H1 (cell line): ENCODE measurements at regions not wholly inside any gene's neighbourhood (a gene's known extent, or its start where the extent isn't known, plus 50 kb on each side); places are given as distances from the start of the nearest gene placed in this dataset.

Source experiments
- CTCF ChIA-PET: fragments of 300-600 bp; sonication (Branson Sonifier 250); formaldehyde crosslinking; loops from one replicate; lab custom pipeline; 2021; ENCODE audit not compliant: partially characterized antibody; lab: Charles Lee
- POLR2A ChIA-PET: fragments of 300-600 bp; sonication (Branson Sonifier 250); formaldehyde crosslinking; loops from one replicate; lab custom pipeline; 2021; ENCODE audit warnings: inconsistent platforms; ENCODE audit not compliant: partially characterized antibody; lab: Charles Lee
- DNase-seq, 2 experiments: peaks; one replicate each; pipeline versions ENCODE4 v3.0.0 to v3.0.0-alpha.2; 2010 to 2022; ENCODE audit warnings: low spot score in 2 of 2, low read depth in 1 of 2, mixed read lengths in 1 of 2
- FAIRE-seq: peaks from 2 replicates; lab custom pipeline; 2011; peaks lifted over from hg19 to GRCh38; lab: Jason Lieb, UNC
- H2AFZ ChIP-seq: 2 replicates; pipeline ENCODE4 v1.8.1; 2012; ENCODE audit warnings: low read length, inconsistent platforms
- H2AK5ac ChIP-seq: 2 replicates; pipeline ENCODE4 v1.6.1; 2013; ENCODE audit warnings: low read depth, low read length
- H2BK120ac ChIP-seq: replicated peaks from 2 replicates; pipeline ENCODE3; 2013; ENCODE audit warnings: low read depth, low read length, inconsistent platforms
- H2BK12ac ChIP-seq: 2 replicates; pipeline ENCODE4 v1.6.1; 2013; ENCODE audit warnings: low read depth, low read length
- H2BK15ac ChIP-seq: 2 replicates; pipeline ENCODE4 v1.6.1; 2013; ENCODE audit warnings: low read length
- H2BK20ac ChIP-seq: 2 replicates; pipeline ENCODE4 v1.6.1; 2013; ENCODE audit warnings: low read length
- H2BK5ac ChIP-seq: 2 replicates; pipeline ENCODE4 v1.6.1; 2013; ENCODE audit warnings: low read depth, low read length
- H3K14ac ChIP-seq: 2 replicates; pipeline ENCODE4 v1.6.1; 2013; ENCODE audit warnings: inconsistent platforms; ENCODE audit not compliant: insufficient read length
- H3K18ac ChIP-seq: 2 replicates; pipeline ENCODE4 v1.6.1; 2013; ENCODE audit warnings: low read length; ENCODE audit errors: extremely low read depth
- H3K23ac ChIP-seq: 2 replicates; pipeline ENCODE4 v1.6.1; 2013; ENCODE audit warnings: inconsistent platforms; ENCODE audit not compliant: insufficient read length
- H3K23me2 ChIP-seq: 2 replicates; pipeline ENCODE4 v1.6.1; 2013; ENCODE audit warnings: low read depth, low read length
- H3K27ac ChIP-seq: 2 replicates; pipeline ENCODE4 v1.6.1; 2011; ENCODE audit warnings: low read depth, low read length, inconsistent platforms
- H3K27me3 ChIP-seq, 4 experiments: replicated peaks in 1 of 4; 1 replicate in 1 of 4; 2 replicates in 3 of 4; pipeline versions ENCODE4 v1.6.1 to v1.8.1; 2011 to 2013; ENCODE audit warnings: low read length in 3 of 4, mild to moderate bottlenecking in 3 of 4, inconsistent platforms in 2 of 4, mixed read lengths in 2 of 4, moderate library complexity in 1 of 4; ENCODE audit not compliant: control insufficient read depth in 3 of 4, insufficient read depth in 3 of 4; ENCODE audit errors: extremely low read depth in 1 of 4
- H3K36me3 ChIP-seq, 4 experiments: 2 replicates each; pipeline versions ENCODE4 v1.6.1 to v1.8.1; 2011 to 2013; ENCODE audit warnings: mild to moderate bottlenecking in 4 of 4, low read length in 3 of 4, moderate library complexity in 2 of 4, control low read depth in 1 of 4, inconsistent platforms in 1 of 4; ENCODE audit not compliant: insufficient read depth in 4 of 4, control insufficient read depth in 2 of 4
- H3K4ac ChIP-seq: replicated peaks from 2 replicates; pipeline ENCODE3; 2013; ENCODE audit warnings: low read length, low read depth, mixed read lengths, inconsistent platforms; ENCODE audit not compliant: insufficient read length
- H3K4me1 ChIP-seq, 4 experiments: replicated peaks in 1 of 4; 1 replicate in 1 of 4; 2 replicates in 3 of 4; pipeline versions ENCODE4 v1.6.1 to v1.8.1; 2011 to 2013; ENCODE audit warnings: low read length in 3 of 4, inconsistent platforms in 2 of 4, mixed read lengths in 1 of 4; ENCODE audit not compliant: insufficient read depth in 4 of 4, control insufficient read depth in 3 of 4
- H3K4me2 ChIP-seq, 2 experiments: 2 replicates each; pipeline versions ENCODE4 v1.6.1 to v1.8.1; 2011 to 2013; ENCODE audit warnings: low read depth in 2 of 2, low read length in 2 of 2, control low read depth in 1 of 2, inconsistent platforms in 1 of 2, mild to moderate bottlenecking in 1 of 2; ENCODE audit not compliant: insufficient read depth in 1 of 2
- H3K4me3 ChIP-seq, 4 experiments: fragments of 200-600, 300-600 bp in 1 of 4; sonication (generic), shearing (Covaris generic), sonication (Bioruptor Twin) in 1 of 4; 2 replicates each; pipeline versions ENCODE4 v1.5.1 to v1.8.1; 2011 to 2016; ENCODE audit warnings: low read length in 4 of 4, low read depth in 3 of 4, control low read depth in 2 of 4, inconsistent platforms in 2 of 4, mild to moderate bottlenecking in 2 of 4, mixed read lengths in 1 of 4, moderate library complexity in 1 of 4; ENCODE audit not compliant: insufficient read depth in 2 of 4; ENCODE audit errors: extremely low read depth in 1 of 4
- H3K56ac ChIP-seq: replicated peaks from 2 replicates; pipeline ENCODE3; 2013; ENCODE audit warnings: low read depth, mild to moderate bottlenecking, mixed read lengths, low read length, inconsistent platforms; ENCODE audit not compliant: insufficient read length
- H3K79me1 ChIP-seq: 2 replicates; pipeline ENCODE4 v1.6.1; 2013; ENCODE audit warnings: low read depth, low read length, control low read depth
- H3K79me2 ChIP-seq, 2 experiments: 2 replicates each; pipeline versions ENCODE4 v1.6.1 to v1.8.1; 2012 to 2013; ENCODE audit warnings: low read length in 2 of 2, mild to moderate bottlenecking in 2 of 2, inconsistent platforms in 1 of 2; ENCODE audit not compliant: insufficient read depth in 2 of 2, control insufficient read depth in 1 of 2
- H3K9ac ChIP-seq, 4 experiments: replicated peaks in 1 of 4; 1 replicate in 1 of 4; 2 replicates in 3 of 4; pipeline versions ENCODE4 v1.6.1 to v1.8.1; 2011 to 2013; ENCODE audit warnings: low read depth in 3 of 4, low read length in 3 of 4, control low read depth in 2 of 4, mild to moderate bottlenecking in 2 of 4, moderate library complexity in 2 of 4, inconsistent platforms in 1 of 4; ENCODE audit errors: extremely low read depth in 1 of 4
- H3K9me3 ChIP-seq, 2 experiments: 2 replicates each; pipeline versions ENCODE4 v1.6.1 to v1.8.1; 2012 to 2013; ENCODE audit warnings: mild to moderate bottlenecking in 2 of 2, moderate library complexity in 2 of 2, control low read depth in 1 of 2, inconsistent platforms in 1 of 2, low read depth in 1 of 2, low read length in 1 of 2, mixed read lengths in 1 of 2; ENCODE audit not compliant: insufficient read depth in 2 of 2
- H4K20me1 ChIP-seq, 2 experiments: replicated peaks in 1 of 2; 2 replicates each; pipeline versions ENCODE3 to v1.8.1; 2011 to 2013; ENCODE audit warnings: inconsistent platforms in 2 of 2, low read length in 2 of 2, mild to moderate bottlenecking in 1 of 2; ENCODE audit not compliant: insufficient read depth in 2 of 2, control insufficient read depth in 1 of 2
- H4K5ac ChIP-seq: 2 replicates; pipeline ENCODE4 v1.6.1; 2013; ENCODE audit warnings: low read length, low read depth, mixed read lengths, inconsistent platforms; ENCODE audit not compliant: insufficient read length
- H4K8ac ChIP-seq: 2 replicates; pipeline ENCODE4 v1.8.0; 2013; ENCODE audit warnings: mild to moderate bottlenecking, moderate library complexity, low read length, inconsistent platforms; ENCODE audit not compliant: insufficient read depth; ENCODE audit errors: extremely low read depth
- H4K91ac ChIP-seq: replicated peaks from 2 replicates; pipeline ENCODE3; 2013; ENCODE audit warnings: low read length, mixed read lengths, inconsistent platforms; ENCODE audit not compliant: insufficient read length
- BRCA1 ChIP-seq: IDR thresholded peaks from 2 replicates; pipeline ENCODE4 v1.6.1; 2012; ENCODE audit warnings: low read depth, low read length, improper control_type of control experiment
- CHD1 ChIP-seq: IDR thresholded peaks from 2 replicates; pipeline ENCODE4 v1.6.1; 2012; ENCODE audit warnings: low read depth, low read length, improper control_type of control experiment
- EGR1 ChIP-seq: IDR thresholded peaks from 2 replicates; pipeline ENCODE4 v1.6.1; 2011; ENCODE audit warnings: low read depth, low read length, borderline replicate concordance
- HDAC2 ChIP-seq, 2 experiments: fragments of 300-600 bp in 1 of 2; sonication (generic) in 1 of 2; IDR thresholded peaks; 2 replicates each; pipeline ENCODE4 v1.6.1; 2011 to 2012; ENCODE audit warnings: low read depth in 2 of 2, low read length in 2 of 2, mild to moderate bottlenecking in 2 of 2, moderate library complexity in 2 of 2, borderline replicate concordance in 1 of 2, inconsistent platforms in 1 of 2
- JUN ChIP-seq: IDR thresholded peaks from 2 replicates; pipeline ENCODE4 v1.6.1; 2011; ENCODE audit warnings: low read depth, mild to moderate bottlenecking, improper control_type of control experiment, low read length
- MAFK ChIP-seq: IDR thresholded peaks from 2 replicates; pipeline ENCODE4 v1.6.1; 2012; ENCODE audit warnings: low read depth, mild to moderate bottlenecking, improper control_type of control experiment, low read length
- RXRA ChIP-seq: IDR thresholded peaks from 2 replicates; pipeline ENCODE4 v1.6.1; 2011; ENCODE audit warnings: low read depth, mild to moderate bottlenecking, low read length, moderate library complexity; ENCODE audit not compliant: insufficient read depth
- SIRT6 ChIP-seq: IDR thresholded peaks from one replicate; pipeline ENCODE4 v1.7.1; 2012; ENCODE audit warnings: low read length, inconsistent platforms
- SRF ChIP-seq: IDR thresholded peaks from 2 replicates; pipeline ENCODE4 v1.6.1; 2011; ENCODE audit warnings: mild to moderate bottlenecking, low read depth, low read length, moderate library complexity
- TCF12 ChIP-seq: IDR thresholded peaks from 2 replicates; pipeline ENCODE4 v1.6.1; 2011; ENCODE audit warnings: low read depth, mild to moderate bottlenecking, low read length
- YY1 ChIP-seq: IDR thresholded peaks from 2 replicates; pipeline ENCODE4 v1.6.1; 2011; ENCODE audit warnings: low read depth, mild to moderate bottlenecking, low read length
- WGBS, 2 experiments: shearing (Covaris generic) in 1 of 2; methylation state at CpG; one replicate each; pipeline versions ENCODE4 v1.1.6 to v1.1.7; 2013 to 2015; ENCODE audit warnings: low lambda C conversion rate in 2 of 2, mixed read lengths in 2 of 2, inconsistent platforms in 1 of 2, low coverage in 1 of 2, missing lambda C conversion rate in 1 of 2; ENCODE audit not compliant: insufficient replicate concordance in 2 of 2, insufficient coverage in 1 of 2, insufficient read length in 1 of 2; ENCODE audit errors: extremely low coverage in 1 of 2, missing lambda C conversion rate in 1 of 2; 5-methylcytosine and 5-hydroxymethylcytosine counted together
- TF ChIP-seq, protein P1 (sequence below): IDR thresholded peaks from 2 replicates; pipeline ENCODE4 v1.6.1; 2011; ENCODE audit warnings: low read depth, mild to moderate bottlenecking, low read length; ENCODE audit not compliant: insufficient read depth
- TF ChIP-seq, protein P2 (sequence below): IDR thresholded peaks from 2 replicates; pipeline ENCODE4 v1.6.1; 2012; ENCODE audit warnings: low read length, inconsistent platforms

DNA sequence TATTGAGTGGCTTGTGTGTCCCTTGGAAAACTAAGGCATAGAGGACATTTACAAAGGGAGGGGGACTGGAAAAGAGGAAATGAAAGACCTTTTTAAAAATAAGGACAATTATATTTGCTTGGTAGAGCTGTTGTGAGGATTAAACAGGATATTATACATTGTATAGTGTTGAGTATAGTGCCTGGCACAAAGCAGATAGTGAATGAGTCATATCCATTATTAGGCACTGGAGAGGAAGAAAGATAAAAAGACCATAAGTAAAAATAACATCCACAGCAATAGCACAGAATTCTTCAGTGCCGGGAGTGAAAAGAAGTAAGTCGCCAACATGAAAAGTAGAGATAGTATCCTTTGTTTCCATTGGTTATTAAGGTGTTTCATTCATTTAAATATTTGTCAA, 623.3 kb downstream of the PDCD6IP start:
- no peak overlapping the region for H2BK120ac ChIP-seq
- H4K8ac ChIP-seq: no peak overlapping the region
- H4K5ac ChIP-seq: no peak overlapping the region
- no peak overlapping the region for H3K56ac ChIP-seq
- H4K20me1 ChIP-seq: no peaks in the 10 kb centered on the region
- ChIA-PET POLR2A (no interaction called here), CTCF (no interaction called here)
- no peak for DNase-seq
- no peak overlapping the region for H3K4me2 ChIP-seq
- no peak overlapping the region for H2BK5ac ChIP-seq
- no peaks in the 10 kb centered on the region for H3K36me3 ChIP-seq
- no peaks in the 10 kb centered on the region for H3K9me3 ChIP-seq
- 100% methylated on average over 2 of the region's 2 CpGs; no CpG with 5 or more reads in 1 of the 2 experiments for WGBS, 2 experiments
- no peak overlapping the region for H2BK15ac ChIP-seq
- no peak overlapping the region for H2BK20ac ChIP-seq
- no peak overlapping the region for H3K18ac ChIP-seq
- H3K27me3 ChIP-seq: no peaks in the 10 kb centered on the region
- H3K4ac ChIP-seq: no peak overlapping the region
- no peaks in the 10 kb centered on the region; the same call in 1 of the 2 replicates for H3K23me2 ChIP-seq
- no peak for FAIRE-seq
- no peak overlapping the region for H2AFZ ChIP-seq
- no peak overlapping the region for H2BK12ac ChIP-seq
- no peak overlapping the region for H4K91ac ChIP-seq
- no peak overlapping the region for H3K23ac ChIP-seq
- H3K27ac ChIP-seq: no peak overlapping the region
- no peaks in the 10 kb centered on the region for H3K79me2 ChIP-seq
- no peak overlapping the region for H3K4me3 ChIP-seq
- H3K79me1 ChIP-seq: no peaks in the 10 kb centered on the region
- H3K14ac ChIP-seq: no peak overlapping the region
- no peak overlapping the region for H2AK5ac ChIP-seq
- no peak overlapping the region for H3K9ac ChIP-seq
- peaks cover 0 to 2% (median 0%) of the 10 kb centered on the region in 4 experiments; a peak in 1 of 7 replicates for H3K4me1 ChIP-seq
- TF ChIP-seq TCF12 (no peak), SIRT6 (no peak), HDAC2 (IDR thresholded peaks at IDR 0.05; ENCODE audit: borderline replicate concordance in 1 of 2, low read depth in 2 of 2, low read length in 2 of 2) (no peak), CHD1 (no peak), JUN (no peak), MAFK (no peak), YY1 (no peak), SRF (no peak), BRCA1 (no peak), EGR1 (no peak), RXRA (no peak)
- TF ChIP-seq, protein P1, sequence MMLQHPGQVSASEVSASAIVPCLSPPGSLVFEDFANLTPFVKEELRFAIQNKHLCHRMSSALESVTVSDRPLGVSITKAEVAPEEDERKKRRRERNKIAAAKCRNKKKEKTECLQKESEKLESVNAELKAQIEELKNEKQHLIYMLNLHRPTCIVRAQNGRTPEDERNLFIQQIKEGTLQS: no peak
- TF ChIP-seq, protein P2, sequence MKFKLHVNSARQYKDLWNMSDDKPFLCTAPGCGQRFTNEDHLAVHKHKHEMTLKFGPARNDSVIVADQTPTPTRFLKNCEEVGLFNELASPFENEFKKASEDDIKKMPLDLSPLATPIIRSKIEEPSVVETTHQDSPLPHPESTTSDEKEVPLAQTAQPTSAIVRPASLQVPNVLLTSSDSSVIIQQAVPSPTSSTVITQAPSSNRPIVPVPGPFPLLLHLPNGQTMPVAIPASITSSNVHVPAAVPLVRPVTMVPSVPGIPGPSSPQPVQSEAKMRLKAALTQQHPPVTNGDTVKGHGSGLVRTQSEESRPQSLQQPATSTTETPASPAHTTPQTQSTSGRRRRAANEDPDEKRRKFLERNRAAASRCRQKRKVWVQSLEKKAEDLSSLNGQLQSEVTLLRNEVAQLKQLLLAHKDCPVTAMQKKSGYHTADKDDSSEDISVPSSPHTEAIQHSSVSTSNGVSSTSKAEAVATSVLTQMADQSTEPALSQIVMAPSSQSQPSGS: no peak
